ENCODE measurements at regions not wholly inside any gene's neighbourhood (a gene's known extent, or its start where the extent isn't known, plus 50 kb on each side); places are given as distances from the start of the nearest gene placed in this dataset.
"Not testable (repeated sequence)": the region's sequence is repeated elsewhere in the genome, so short reads cannot be mapped to it uniquely, and the experiment has no call there.

DNA sequence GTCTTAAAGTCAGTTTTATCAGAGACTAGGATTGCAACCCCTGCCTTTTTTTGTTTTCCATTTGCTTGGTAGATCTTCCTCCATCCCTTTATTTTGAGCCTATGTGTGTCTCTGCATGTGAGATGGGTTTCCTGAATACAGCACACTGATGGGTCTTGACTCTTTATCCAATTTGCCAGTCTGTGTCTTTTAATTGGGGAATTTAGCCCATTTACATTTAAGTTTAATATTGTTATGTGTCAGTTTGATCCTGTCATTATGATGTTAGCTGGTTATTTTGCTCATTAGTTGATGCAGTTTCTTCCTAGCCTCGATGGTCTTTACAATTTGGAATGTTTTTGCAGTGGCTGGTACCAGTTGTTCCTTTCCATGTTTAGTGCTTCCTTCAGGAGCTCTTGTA, 93.3 kb upstream of the GALNT18 start:
- H3K27ac Mint-ChIP-seq; H3K36me3 Mint-ChIP-seq (ENCODE audit: low read depth); H3K4me1 Mint-ChIP-seq; H3K4me3 Mint-ChIP-seq; ATAC-seq (replicated peaks): not testable (repeated sequence)
- H3K27me3 Mint-ChIP-seq, result peaks cover 15% of the 10 kb centered on the region
- peaks cover 13% of the 10 kb centered on the region for H3K9me3 Mint-ChIP-seq

- Mint-ChIP-seq H3K9me3 (peaks cover 5% of the 10 kb centered on the region), H3K4me3 (no peak overlapping the region)
- ATAC-seq (replicated peaks), result no peak
These were observed 88.8 kb upstream of the GALNT18 start for GRCh38 chr11:11710556-11710955.

GRCh38 chr11:11709447-11710239, 87.8 kb upstream of the GALNT18 start:
- ATAC-seq (replicated peaks), result no peak
- H3K4me3 Mint-ChIP-seq, result no peak overlapping the region
- H3K27me3 Mint-ChIP-seq, result peaks cover 8% of the 10 kb centered on the region
- no peak overlapping the region for H3K27ac Mint-ChIP-seq
- no peaks in the 10 kb centered on the region for H3K4me1 Mint-ChIP-seq
- no peaks in the 10 kb centered on the region for H3K9me3 Mint-ChIP-seq
- no peaks in the 10 kb centered on the region for H3K36me3 Mint-ChIP-seq (ENCODE audit: low read depth)

More at GRCh38 chr11:11710556-11710955, 88.8 kb upstream of the GALNT18 start:
- no peaks in the 10 kb centered on the region for H3K4me1 Mint-ChIP-seq
- no peak overlapping the region for H3K27ac Mint-ChIP-seq
- H3K27me3 Mint-ChIP-seq, result peaks cover 9% of the 10 kb centered on the region
- H3K36me3 Mint-ChIP-seq (ENCODE audit: low read depth), result no peaks in the 10 kb centered on the region

DNA sequence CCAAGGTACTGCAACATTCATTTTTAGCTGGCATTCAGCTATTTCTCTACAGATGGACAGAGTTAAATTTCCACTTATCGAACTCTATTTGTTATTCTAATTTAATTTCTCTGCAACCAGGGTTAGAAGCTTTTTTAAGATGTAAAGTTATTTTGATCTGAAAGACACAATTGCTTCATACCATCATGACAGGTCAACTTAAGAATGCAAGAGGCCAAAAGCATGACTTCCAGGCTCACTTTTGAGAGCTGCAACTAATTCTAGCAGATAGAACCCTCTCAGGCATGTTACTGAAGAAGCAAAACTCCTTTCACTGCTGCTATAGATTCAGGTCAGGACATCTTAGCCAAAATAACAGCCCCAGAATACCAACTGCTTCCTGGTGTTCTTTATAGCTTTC, 86.5 kb upstream of the GALNT18 start:
- H3K4me3 Mint-ChIP-seq, result no peak overlapping the region
- H3K27me3 Mint-ChIP-seq, result peaks cover 11% of the 10 kb centered on the region
- H3K4me1 Mint-ChIP-seq, result no peaks in the 10 kb centered on the region
- ATAC-seq (replicated peaks), result no peak
- no peaks in the 10 kb centered on the region for H3K9me3 Mint-ChIP-seq
- H3K27ac Mint-ChIP-seq, result no peak overlapping the region
- H3K36me3 Mint-ChIP-seq (ENCODE audit: low read depth), result no peaks in the 10 kb centered on the region

DNA sequence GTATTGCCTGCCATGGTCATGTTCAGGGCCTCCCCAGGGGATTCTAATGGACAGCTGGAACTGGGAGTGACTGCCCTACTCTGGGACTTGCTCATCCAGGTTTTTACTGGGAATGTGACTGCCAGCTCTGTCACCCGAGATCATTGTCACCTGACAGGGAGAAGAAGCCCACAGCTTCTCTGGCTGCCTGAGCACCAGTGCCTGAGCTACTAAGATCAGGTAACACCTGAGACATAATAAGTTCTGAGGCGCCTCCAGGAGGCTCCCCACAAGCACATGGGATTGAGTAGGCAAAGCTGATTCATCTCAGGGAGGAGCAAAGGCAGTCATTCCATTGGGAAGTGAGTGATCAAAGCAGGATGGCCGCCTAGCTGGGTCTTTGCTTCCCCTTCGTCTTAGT, 84.2 kb upstream of the GALNT18 start:
- no peak for ATAC-seq (replicated peaks)
- Mint-ChIP-seq H3K4me3 (no peak overlapping the region), H3K27me3 (peaks cover 11% of the 10 kb centered on the region), H3K9me3 (no peaks in the 10 kb centered on the region), H3K27ac (no peak overlapping the region), H3K4me1 (no peaks in the 10 kb centered on the region), H3K36me3 (ENCODE audit: low read depth) (no peaks in the 10 kb centered on the region)

DNA sequence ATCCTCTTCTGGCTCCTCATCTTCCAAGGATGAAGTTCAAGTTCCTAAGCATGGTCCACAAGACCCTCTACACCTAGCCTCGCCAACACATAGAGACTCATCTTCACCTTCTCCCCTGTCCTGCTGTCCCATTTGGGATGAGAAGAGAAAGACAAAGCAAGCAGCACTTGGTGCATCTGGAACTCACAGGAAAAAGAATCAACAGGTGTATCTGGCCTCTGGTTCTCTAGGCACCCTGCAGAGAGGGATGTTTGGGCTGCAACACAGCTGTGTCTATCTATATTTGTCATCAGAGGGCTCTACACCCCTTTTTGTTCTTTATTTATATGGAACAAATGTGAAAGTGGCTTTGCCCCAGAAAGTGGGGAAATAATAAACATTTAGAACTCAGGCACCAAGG, 82.1 kb upstream of the GALNT18 start:
- no peaks in the 10 kb centered on the region for H3K9me3 Mint-ChIP-seq
- no peak for ATAC-seq (replicated peaks)
- H3K4me1 Mint-ChIP-seq, result no peaks in the 10 kb centered on the region
- H3K27ac Mint-ChIP-seq, result no peak overlapping the region
- H3K36me3 Mint-ChIP-seq (ENCODE audit: low read depth), result no peaks in the 10 kb centered on the region
- no peak overlapping the region for H3K4me3 Mint-ChIP-seq
- H3K27me3 Mint-ChIP-seq, result peaks cover 11% of the 10 kb centered on the region

DNA sequence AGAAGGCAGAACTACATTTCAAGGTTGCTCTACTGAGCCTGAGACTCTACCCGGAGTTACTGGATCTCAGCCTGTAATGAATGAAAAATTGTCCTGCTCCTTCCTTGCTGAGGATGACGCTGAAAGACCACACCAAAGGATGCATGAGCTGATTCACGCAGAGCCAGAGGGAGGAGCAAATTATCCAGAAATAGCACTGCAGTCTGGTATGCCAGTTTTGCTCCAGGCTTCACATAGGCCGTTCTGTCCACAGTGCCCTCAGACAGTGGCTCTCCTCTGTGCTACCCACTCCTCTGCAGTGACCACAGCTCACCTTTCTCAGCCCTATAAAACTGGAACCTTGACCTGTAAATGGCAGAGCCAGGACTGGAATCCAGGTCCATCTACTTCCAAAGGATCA, 79.3 kb upstream of the GALNT18 start:
- ATAC-seq (replicated peaks), result no peak
- no peaks in the 10 kb centered on the region for H3K9me3 Mint-ChIP-seq
- H3K36me3 Mint-ChIP-seq (ENCODE audit: low read depth), result no peaks in the 10 kb centered on the region
- H3K4me1 Mint-ChIP-seq, result no peaks in the 10 kb centered on the region
- H3K27ac Mint-ChIP-seq, result no peak overlapping the region
- no peak overlapping the region for H3K4me3 Mint-ChIP-seq
- peaks cover 3% of the 10 kb centered on the region for H3K27me3 Mint-ChIP-seq

GRCh38 chr11:11697796-11698195, 76.0 kb upstream of the GALNT18 start:
- no peak for ATAC-seq (replicated peaks)
- H3K27me3 Mint-ChIP-seq, result no peaks in the 10 kb centered on the region

DNA sequence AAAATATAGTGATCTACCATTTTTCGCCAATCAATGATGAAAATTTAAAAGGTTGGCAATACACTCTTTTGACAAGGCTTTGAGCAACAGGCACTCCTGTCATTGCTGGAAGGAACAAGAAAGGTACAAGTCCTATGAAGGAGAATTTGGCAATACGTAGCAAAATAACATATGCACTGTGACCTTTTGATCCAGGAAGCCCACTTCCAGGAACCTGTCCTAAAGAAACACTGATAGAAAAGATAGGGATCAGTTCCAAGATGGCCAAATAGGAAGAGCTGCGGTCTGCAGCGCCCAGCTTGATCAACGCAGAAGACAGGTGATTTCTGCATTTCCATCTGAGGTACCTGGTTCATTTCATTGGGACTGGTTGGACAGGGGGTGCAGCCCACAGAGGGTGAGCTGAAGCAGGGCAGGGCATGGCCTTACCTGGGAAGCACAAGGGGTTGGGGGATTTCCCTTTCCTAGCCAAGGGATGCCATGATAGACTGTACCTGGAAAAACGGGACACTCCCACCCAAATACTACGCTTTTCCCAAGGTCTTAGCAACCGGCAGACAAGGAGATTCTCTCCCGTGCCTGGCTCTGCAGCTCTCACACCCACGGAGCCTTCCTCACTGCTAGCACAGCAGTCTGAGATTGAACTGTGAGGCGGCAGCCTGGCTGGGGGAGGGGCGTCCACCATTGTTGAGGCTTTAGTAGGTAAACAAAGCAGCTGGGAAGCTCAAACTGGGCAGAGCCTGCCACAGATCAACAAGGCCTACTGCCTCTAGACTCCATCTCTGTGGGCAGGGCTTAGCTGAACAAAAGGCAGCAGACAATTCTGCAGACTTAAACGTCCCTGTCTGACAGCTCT, 69.7 kb upstream of the GALNT18 start:
- ATAC-seq (replicated peaks), result no peak
- no peak overlapping the region for H3K4me3 Mint-ChIP-seq

More at GRCh38 chr11:11697796-11698195, 76.0 kb upstream of the GALNT18 start:
- Mint-ChIP-seq H3K36me3 (ENCODE audit: low read depth) (no peaks in the 10 kb centered on the region), H3K9me3 (no peaks in the 10 kb centered on the region), H3K4me1 (no peaks in the 10 kb centered on the region), H3K4me3 (no peak overlapping the region), H3K27ac (no peak overlapping the region)

GRCh38 chr11:11681536-11681935, 59.7 kb upstream of the GALNT18 start:
- Mint-ChIP-seq H3K9me3 (peaks cover 5% of the 10 kb centered on the region), H3K27me3 (peaks cover 37% of the 10 kb centered on the region), H3K4me3 (no peak overlapping the region), H3K27ac (no peak overlapping the region), H3K36me3 (ENCODE audit: low read depth) (no peaks in the 10 kb centered on the region), H3K4me1 (no peaks in the 10 kb centered on the region)
- ATAC-seq (replicated peaks), result no peak

More for the DNA sequence above, 69.7 kb upstream of the GALNT18 start:
- Mint-ChIP-seq H3K36me3 (ENCODE audit: low read depth) (no peaks in the 10 kb centered on the region), H3K27me3 (peaks cover 11% of the 10 kb centered on the region), H3K9me3 (no peaks in the 10 kb centered on the region), H3K27ac (no peak overlapping the region), H3K4me1 (no peaks in the 10 kb centered on the region)

- ATAC-seq (replicated peaks), result no peak
- Mint-ChIP-seq H3K27ac (no peak overlapping the region), H3K4me1 (no peaks in the 10 kb centered on the region), H3K27me3 (peaks cover 36% of the 10 kb centered on the region), H3K36me3 (ENCODE audit: low read depth) (no peaks in the 10 kb centered on the region), H3K9me3 (peaks cover 5% of the 10 kb centered on the region), H3K4me3 (no peak overlapping the region)
These were observed 56.0 kb upstream of the GALNT18 start for GRCh38 chr11:11677672-11678356.

- Mint-ChIP-seq H3K4me1 (no peaks in the 10 kb centered on the region), H3K9me3 (no peaks in the 10 kb centered on the region), H3K27ac (no peak overlapping the region), H3K4me3 (no peak overlapping the region), H3K36me3 (ENCODE audit: low read depth) (no peaks in the 10 kb centered on the region), H3K27me3 (peaks cover 32% of the 10 kb centered on the region)
- no peak for ATAC-seq (replicated peaks)
These were observed 53.9 kb upstream of the GALNT18 start for GRCh38 chr11:11675671-11676181.

DNA sequence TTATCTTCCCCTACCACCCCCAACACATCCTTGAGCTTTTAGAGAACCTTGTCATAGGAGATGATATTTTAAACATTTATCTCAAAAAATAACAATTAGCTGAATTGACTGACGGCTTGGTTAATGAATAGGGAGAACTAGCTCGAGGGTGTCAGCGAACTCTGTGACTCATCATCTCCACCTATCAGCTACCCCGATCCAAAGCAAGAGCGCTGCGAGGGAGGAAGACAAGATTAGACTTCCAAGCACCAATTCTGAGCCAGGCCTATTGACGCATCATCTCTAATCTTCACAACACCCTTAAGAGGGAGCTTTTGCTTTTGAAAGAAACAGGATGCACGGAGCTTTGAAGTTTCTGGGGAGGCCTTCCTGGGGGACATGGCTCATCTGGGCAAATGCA, 51.0 kb upstream of the GALNT18 start:
- no peak overlapping the region for H3K27ac Mint-ChIP-seq
- no peaks in the 10 kb centered on the region for H3K9me3 Mint-ChIP-seq
- no peaks in the 10 kb centered on the region for H3K4me1 Mint-ChIP-seq
- ATAC-seq (replicated peaks), result no peak
- no peaks in the 10 kb centered on the region for H3K36me3 Mint-ChIP-seq (ENCODE audit: low read depth)
- no peak overlapping the region for H3K4me3 Mint-ChIP-seq
- peaks cover 25% of the 10 kb centered on the region for H3K27me3 Mint-ChIP-seq

DNA sequence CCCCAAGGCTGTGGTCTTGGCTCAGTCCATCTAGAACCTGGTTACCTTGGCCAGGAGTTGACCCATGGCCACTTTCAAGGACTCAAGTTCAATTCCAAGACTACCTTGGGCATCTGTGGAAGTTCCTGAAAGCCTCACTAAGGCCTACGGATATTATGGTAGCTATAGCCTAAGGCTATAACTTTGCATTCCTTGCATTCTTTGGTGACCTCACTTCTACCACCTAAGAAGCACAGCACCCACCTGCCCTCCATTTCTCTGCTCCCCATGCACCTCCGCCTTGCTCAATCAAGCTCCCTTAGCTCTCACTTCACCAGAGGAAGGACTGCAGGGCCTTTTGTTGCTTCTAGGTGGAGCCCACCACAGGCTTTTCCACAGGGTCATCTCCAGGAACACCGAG, 50.3 kb upstream of the GALNT18 start:
- Mint-ChIP-seq H3K27ac (no peak overlapping the region), H3K36me3 (ENCODE audit: low read depth) (no peaks in the 10 kb centered on the region), H3K4me1 (no peaks in the 10 kb centered on the region), H3K4me3 (no peak overlapping the region), H3K27me3 (peaks cover 31% of the 10 kb centered on the region), H3K9me3 (no peaks in the 10 kb centered on the region)
- ATAC-seq (replicated peaks), result no peak
